Ovary (tissue), 7 donors: ENCODE measurements at regions not wholly inside any gene's neighbourhood (a gene's known extent, or its start where the extent isn't known, plus 50 kb on each side); places are given as distances from the start of the nearest gene placed in this dataset.

ENCODE experiments used
- DNase-seq, 5 donors: peaks; one replicate each; pipeline ENCODE4 v3.0.0-alpha.2; 2019 to 2020
- H3K27ac ChIP-seq, 2 donors: fragments of 200-600 bp; one replicate each; pipeline versions ENCODE4 v1.5.1 to v1.8.0; 2019 to 2022
- H3K27me3 ChIP-seq: fragments of 200-600 bp; one replicate; pipeline ENCODE4 v1.8.0; 2022
- H3K36me3 ChIP-seq: fragments of 200-600 bp; sonication (generic); one replicate; pipeline ENCODE4 v1.5.1; 2019
- H3K4me1 ChIP-seq: one replicate; pipeline ENCODE4 v1.8.1; 2013; ENCODE audit warnings: mild to moderate bottlenecking, moderate library complexity; ENCODE audit not compliant: insufficient read depth
- H3K4me3 ChIP-seq: fragments of 200-600 bp; sonication (generic); one replicate; pipeline ENCODE4 v1.5.1; 2017
- H3K9me3 ChIP-seq, 2 donors: fragments of 200-600 bp in 1 of 2; sonication (generic) in 1 of 2; one replicate each; pipeline versions ENCODE4 v1.5.1 to v1.8.1; 2013 to 2019; ENCODE audit warnings: mild to moderate bottlenecking in 1 of 2, moderate library complexity in 1 of 2
- EP300 ChIP-seq: sonication (generic); formaldehyde crosslinking; IDR thresholded peaks from one replicate; pipeline ENCODE4 v1.6.1; 2017; ENCODE audit warnings: antibody characterized with exemption
- POLR2A ChIP-seq: fragments of 450-650 bp; IDR thresholded peaks from one replicate; pipeline ENCODE4 v1.6.1; 2017; ENCODE audit warnings: antibody characterized with exemption, mild to moderate bottlenecking, moderate library complexity
- WGBS, 3 donors: extraction: QIAGEN DNeasy Blood & Tissue Kit in 1 of 3; methylation state at CpG; one replicate each; pipeline versions ENCODE4 v1.1.5 to v1.1.7; 2013 to 2017; 5-methylcytosine and 5-hydroxymethylcytosine counted together
- intact Hi-C, 4 donors: fragments of 100-400 bp; cut with DNase I; formaldehyde crosslinking; loops; one replicate each; pipeline versions ENCODE4 v1.11.0 to v1.15.1; 2022 to 2023
- TF ChIP-seq, protein P1 (sequence below), 3 donors: fragments of 450-650 bp in 2 of 3; fragments of 200-600 bp in 1 of 3; IDR thresholded peaks; one replicate each; pipeline versions ENCODE4 v1.5.1 to v1.8.0; 2016 to 2022; ENCODE audit warnings: antibody characterized with exemption in 3 of 3, mild to moderate bottlenecking in 1 of 3
- donor health status: DM: no; HTN: no; CAD: no; lungs with moderate emphysema.
- donor health status: DM: no; HTN: no; CAD: no.
- donor health status: Bipolar disorder and iron deficiency.
- donor health status: DM: no; HTN: no; CAD: no.
- donor health status: DM: yes; HTN: yes; CAD: no.

GRCh38 chr7:110587294-110587693, 503.6 kb upstream of the LRRN3 start:
- H3K9me3 ChIP-seq, result no peaks in the 10 kb centered on the region
- no peaks in the 10 kb centered on the region for H3K27me3 ChIP-seq
- H3K4me1 ChIP-seq, result no peaks in the 10 kb centered on the region
- no peak overlapping the region for H3K27ac ChIP-seq
- TF ChIP-seq, protein P1, sequence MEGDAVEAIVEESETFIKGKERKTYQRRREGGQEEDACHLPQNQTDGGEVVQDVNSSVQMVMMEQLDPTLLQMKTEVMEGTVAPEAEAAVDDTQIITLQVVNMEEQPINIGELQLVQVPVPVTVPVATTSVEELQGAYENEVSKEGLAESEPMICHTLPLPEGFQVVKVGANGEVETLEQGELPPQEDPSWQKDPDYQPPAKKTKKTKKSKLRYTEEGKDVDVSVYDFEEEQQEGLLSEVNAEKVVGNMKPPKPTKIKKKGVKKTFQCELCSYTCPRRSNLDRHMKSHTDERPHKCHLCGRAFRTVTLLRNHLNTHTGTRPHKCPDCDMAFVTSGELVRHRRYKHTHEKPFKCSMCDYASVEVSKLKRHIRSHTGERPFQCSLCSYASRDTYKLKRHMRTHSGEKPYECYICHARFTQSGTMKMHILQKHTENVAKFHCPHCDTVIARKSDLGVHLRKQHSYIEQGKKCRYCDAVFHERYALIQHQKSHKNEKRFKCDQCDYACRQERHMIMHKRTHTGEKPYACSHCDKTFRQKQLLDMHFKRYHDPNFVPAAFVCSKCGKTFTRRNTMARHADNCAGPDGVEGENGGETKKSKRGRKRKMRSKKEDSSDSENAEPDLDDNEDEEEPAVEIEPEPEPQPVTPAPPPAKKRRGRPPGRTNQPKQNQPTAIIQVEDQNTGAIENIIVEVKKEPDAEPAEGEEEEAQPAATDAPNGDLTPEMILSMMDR (IDR thresholded peaks at IDR 0.05), result no peak
- no peak for TF ChIP-seq POLR2A
- no peak for TF ChIP-seq EP300
- DNase-seq, result no peak
- H3K36me3 ChIP-seq, result no peaks in the 10 kb centered on the region
- no peak overlapping the region for H3K4me3 ChIP-seq
- intact Hi-C loops, result no loop called here

- Histone ChIP-seq H3K4me1 (no peaks in the 10 kb centered on the region), H3K27ac (no peak overlapping the region), H3K4me3 (no peak overlapping the region), H3K9me3 (no peaks in the 10 kb centered on the region), H3K27me3 (no peaks in the 10 kb centered on the region), H3K36me3 (no peaks in the 10 kb centered on the region)
- intact Hi-C loops, result no loop called here
- no peak for DNase-seq
- TF ChIP-seq EP300 (no peak), POLR2A (no peak)
- TF ChIP-seq, protein P1 (IDR thresholded peaks at IDR 0.05), result no peak
- WGBS, 3 donors, result 90 to 92% (median 92%) methylated on average over 5 of the region's 5 CpGs
Observed at GRCh38 chr7:110590415-110590814, 500.5 kb upstream of the LRRN3 start.

GRCh38 chr7:110591341-110591740, 499.6 kb upstream of the LRRN3 start:
- TF ChIP-seq POLR2A (no peak), EP300 (no peak)
- TF ChIP-seq, protein P1 (IDR thresholded peaks at IDR 0.05), result no peak
- Histone ChIP-seq H3K27me3 (no peaks in the 10 kb centered on the region), H3K9me3 (no peaks in the 10 kb centered on the region), H3K36me3 (no peaks in the 10 kb centered on the region), H3K4me1 (no peaks in the 10 kb centered on the region), H3K27ac (no peak overlapping the region), H3K4me3 (no peak overlapping the region)
- intact Hi-C loops, result no loop called here
- 78 to 83% (median 82%) methylated on average over 4 of the region's 4 CpGs for WGBS, 3 donors
- no peak for DNase-seq

DNA sequence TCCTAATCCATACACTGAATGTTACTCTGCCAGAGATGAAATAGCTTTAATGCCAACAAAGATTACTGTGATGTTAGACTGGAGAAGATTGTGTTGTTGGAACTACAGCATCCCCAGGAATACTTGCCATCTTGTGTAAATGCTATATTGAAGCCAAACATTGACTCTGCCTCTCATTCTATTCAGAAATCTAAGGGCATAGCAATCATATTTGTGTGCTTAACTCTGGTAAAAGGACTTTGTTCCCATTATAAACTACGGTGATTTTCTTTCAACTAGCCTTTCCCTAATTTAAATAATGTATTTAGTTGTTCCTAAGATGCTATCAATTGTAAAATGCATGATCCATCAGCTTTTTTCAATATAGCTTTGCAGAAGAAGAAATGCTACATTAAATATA, 498.4 kb upstream of the LRRN3 start:
- 68 to 78% (median 75%) methylated on average over 1 of the region's 1 CpG for WGBS, 3 donors
- H3K9me3 ChIP-seq, result no peaks in the 10 kb centered on the region
- no peaks in the 10 kb centered on the region for H3K27me3 ChIP-seq
- DNase-seq, result no peak
- H3K27ac ChIP-seq, result no peak overlapping the region
- no peaks in the 10 kb centered on the region for H3K36me3 ChIP-seq
- H3K4me3 ChIP-seq, result no peak overlapping the region
- H3K4me1 ChIP-seq, result no peaks in the 10 kb centered on the region
- intact Hi-C loops, result no loop called here
- TF ChIP-seq, protein P1 (IDR thresholded peaks at IDR 0.05), result no peak
- no peak for TF ChIP-seq EP300
- TF ChIP-seq POLR2A, result no peak

DNA sequence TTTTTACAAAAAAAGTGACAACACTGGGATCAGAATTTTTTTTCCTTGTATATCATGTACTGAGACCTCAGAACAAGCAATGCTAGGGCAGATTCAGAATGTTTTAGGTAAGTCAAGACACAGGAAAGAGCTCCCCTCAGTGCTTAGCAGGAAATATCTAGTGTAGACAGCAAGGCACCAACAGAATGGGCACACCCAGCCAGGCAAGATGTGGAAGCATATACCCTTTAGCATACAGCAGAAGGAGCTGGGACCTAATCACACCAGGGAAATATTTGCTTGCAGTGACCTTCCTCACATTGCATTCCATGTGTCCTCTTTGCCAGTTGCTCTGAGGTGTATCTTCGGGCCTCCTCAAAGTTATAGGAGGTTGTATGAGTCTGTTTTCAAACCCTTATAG, 497.6 kb upstream of the LRRN3 start:
- H3K4me1 ChIP-seq, result no peaks in the 10 kb centered on the region
- no peak overlapping the region for H3K4me3 ChIP-seq
- no peaks in the 10 kb centered on the region for H3K36me3 ChIP-seq
- no peaks in the 10 kb centered on the region for H3K27me3 ChIP-seq
- WGBS, 3 donors, result 89 to 100% (median 94%) methylated on average over 1 of the region's 1 CpG
- intact Hi-C loops, result no loop called here
- H3K27ac ChIP-seq, result no peak overlapping the region
- H3K9me3 ChIP-seq, result no peaks in the 10 kb centered on the region
- no peak for DNase-seq
- TF ChIP-seq POLR2A (no peak), EP300 (no peak)
- TF ChIP-seq, protein P1 (IDR thresholded peaks at IDR 0.05), result no peak
